HCT116 (cell line): ENCODE measurements at regions not wholly inside any gene's neighbourhood (a gene's known extent, or its start where the extent isn't known, plus 50 kb on each side); places are given as distances from the start of the nearest gene placed in this dataset.

Source experiments
- ATAC-seq: fragments of 200-7000 bp; cut with Tn5 transposase; 2 replicates; pipeline ENCODE4 v1.9.1; 2020; ENCODE audit warnings: mild to moderate bottlenecking, moderate library complexity
- BruUV-seq: library from RNA; stranded (reverse); fragments of 400-500 nt; replicated peaks from 2 replicates; lab custom pipeline; 2021; lab: Mats Ljungman, UMichigan
- CTCF ChIA-PET: fragments of 300-600 bp; sonication (Branson Sonifier 250); formaldehyde crosslinking; loops from one replicate; lab custom pipeline; 2021; ENCODE audit warnings: antibody characterized with exemption; lab: Charles Lee
- POLR2A ChIA-PET: fragments of 300-600, 350-600 bp; sonication (Branson Sonifier 250); formaldehyde crosslinking; loops from one replicate; lab custom pipeline; 2021; ENCODE audit warnings: antibody characterized with exemption; lab: Charles Lee
- RAD21 ChIA-PET, 2 experiments: fragments of 300-600 bp; sonication (Branson Sonifier 250); formaldehyde crosslinking; loops; one replicate each; lab custom pipeline; 2023; ENCODE audit warnings: low total read pairs in 2 of 2; ENCODE audit not compliant: uncharacterized antibody in 2 of 2, unreplicated experiment in 2 of 2, low non-redundant PET in 1 of 2; lab: Charles Lee
- DNase-seq: peaks from one replicate; pipeline ENCODE4 v3.0.0-alpha.2; 2010; ENCODE audit warnings: low read depth, low spot score
- H2AFZ ChIP-seq: fragments of 200-600 bp; shearing (Covaris generic), sonication (generic); 2 replicates; pipeline ENCODE4 v1.6.1; 2017; ENCODE audit warnings: low read depth, mixed run types, mixed read lengths, antibody characterized with exemption, low read length; ENCODE audit not compliant: poor library complexity, severe bottlenecking
- H3K27ac ChIP-seq: 2 replicates; pipeline ENCODE4 v1.5.1; 2012; ENCODE audit warnings: low read depth, low read length
- H3K27me3 ChIP-seq: fragments of 200-600 bp; sonication (generic); 2 replicates; pipeline ENCODE4 v1.6.1; 2016; ENCODE audit warnings: mixed run types, low read length, mixed read lengths; ENCODE audit not compliant: insufficient read depth
- H3K36me3 ChIP-seq, 2 experiments: fragments of 200-500 bp in 1 of 2; fragments of 200-600 bp in 1 of 2; sonication (Bioruptor generic) in 1 of 2; sonication (generic) in 1 of 2; 2 replicates each; pipeline versions ENCODE4 v1.5.1 to v1.6.1; 2014 to 2016; ENCODE audit warnings: low read length in 2 of 2, inconsistent platforms in 1 of 2, mixed read lengths in 1 of 2, mixed run types in 1 of 2; ENCODE audit not compliant: insufficient read depth in 2 of 2, control insufficient read depth in 1 of 2
- H3K4me1 ChIP-seq, 2 experiments: fragments of 200-600 bp in 1 of 2; sonication (generic) in 1 of 2; 2 replicates each; pipeline versions ENCODE4 v1.5.1 to v1.6.1; 2012 to 2017; ENCODE audit warnings: low read length in 2 of 2, inconsistent platforms in 1 of 2, mild to moderate bottlenecking in 1 of 2, mixed read lengths in 1 of 2, mixed run types in 1 of 2, moderate library complexity in 1 of 2; ENCODE audit not compliant: insufficient read depth in 2 of 2, control insufficient read depth in 1 of 2
- H3K4me2 ChIP-seq: fragments of 200-600 bp; sonication (generic); 2 replicates; pipeline ENCODE4 v1.6.1; 2017; ENCODE audit warnings: mixed run types, low read length, mixed read lengths
- H3K4me3 ChIP-seq, 2 experiments: fragments of 200-600 bp in 1 of 2; sonication (generic) in 1 of 2; replicated peaks in 1 of 2; 2 replicates each; pipeline ENCODE4 v1.5.1; 2011 to 2016; ENCODE audit warnings: low read length in 2 of 2, control low read depth in 1 of 2, low read depth in 1 of 2, mild to moderate bottlenecking in 1 of 2, mixed read lengths in 1 of 2, mixed run types in 1 of 2
- H3K79me2 ChIP-seq: fragments of 200-600 bp; sonication (generic); 2 replicates; pipeline ENCODE4 v1.6.1; 2017; ENCODE audit warnings: mild to moderate bottlenecking, mixed run types, low read length, moderate library complexity, mixed read lengths; ENCODE audit not compliant: insufficient read depth
- H3K9ac ChIP-seq: fragments of 200-600 bp; sonication (generic); 2 replicates; pipeline ENCODE4 v1.6.1; 2016; ENCODE audit warnings: low read length, mixed read lengths
- H3K9me2 ChIP-seq: fragments of 200-600 bp; sonication (generic), shearing (Covaris generic); 2 replicates; pipeline ENCODE4 v1.6.1; 2017; ENCODE audit warnings: mixed run types, mild to moderate bottlenecking, moderate library complexity; ENCODE audit not compliant: insufficient read depth
- H3K9me3 ChIP-seq, 2 experiments: fragments of 200-500 bp in 1 of 2; fragments of 200-600 bp in 1 of 2; sonication (Bioruptor generic) in 1 of 2; sonication (generic) in 1 of 2; 2 replicates each; pipeline ENCODE4 v1.6.1; 2014 to 2017; ENCODE audit warnings: low read length in 2 of 2, mixed read lengths in 2 of 2, inconsistent platforms in 1 of 2, low read depth in 1 of 2, mild to moderate bottlenecking in 1 of 2, mixed run types in 1 of 2, moderate library complexity in 1 of 2; ENCODE audit not compliant: control insufficient read depth in 1 of 2, insufficient read depth in 1 of 2
- H4K20me1 ChIP-seq: fragments of 200-600 bp; sonication (generic), shearing (Covaris generic); 2 replicates; pipeline ENCODE4 v1.6.1; 2017; ENCODE audit warnings: mixed run types, mild to moderate bottlenecking, moderate library complexity; ENCODE audit not compliant: insufficient read depth
- CBX3 ChIP-seq: IDR thresholded peaks from 2 replicates; pipeline ENCODE4 v1.6.1; 2012; ENCODE audit warnings: low read depth
- CEBPB ChIP-seq: IDR thresholded peaks from 2 replicates; pipeline ENCODE4 v1.6.1; 2012; ENCODE audit warnings: low read depth
- EZH2 ChIP-seq: fragments of 200-600 bp; sonication (generic); IDR thresholded peaks from 2 replicates; pipeline ENCODE4 v1.6.1; 2017; ENCODE audit warnings: antibody characterized with exemption, mixed run types
- EZH2phosphoT487 ChIP-seq: fragments of 200-600 bp; IDR thresholded peaks from 2 replicates; pipeline ENCODE4 v1.6.1; 2018; ENCODE audit warnings: antibody characterized with exemption, borderline replicate concordance
- FOSL1 ChIP-seq: IDR thresholded peaks from 2 replicates; pipeline ENCODE4 v1.6.1; 2012; ENCODE audit warnings: low read depth
- JUND ChIP-seq: IDR thresholded peaks from 2 replicates; pipeline ENCODE4 v1.6.1; 2012
- POLR2A ChIP-seq: IDR thresholded peaks from 2 replicates; pipeline ENCODE4 v1.7.0; 2011; ENCODE audit warnings: borderline replicate concordance; ENCODE audit not compliant: insufficient read depth, insufficient read length; ENCODE audit errors: extremely low read depth
- POLR2AphosphoS5 ChIP-seq: IDR thresholded peaks from 2 replicates; pipeline ENCODE4 v1.6.1; 2011; ENCODE audit warnings: mild to moderate bottlenecking, low read depth, low read length, moderate library complexity
- RAD21 ChIP-seq: IDR thresholded peaks from 2 replicates; pipeline ENCODE4 v1.6.1; 2012; ENCODE audit warnings: low read depth, mild to moderate bottlenecking
- SIN3A ChIP-seq: IDR thresholded peaks from 2 replicates; pipeline ENCODE4 v1.6.1; 2012; ENCODE audit warnings: low read depth
- SP1 ChIP-seq: IDR thresholded peaks from 2 replicates; pipeline ENCODE4 v1.6.1; 2012; ENCODE audit warnings: low read depth
- SRF ChIP-seq: IDR thresholded peaks from 2 replicates; pipeline ENCODE4 v1.6.1; 2012; ENCODE audit warnings: low read depth
- YY1 ChIP-seq: IDR thresholded peaks from 2 replicates; pipeline ENCODE4 v1.6.1; 2011; ENCODE audit warnings: low read length, low read depth, moderate library complexity, mild to moderate bottlenecking; ENCODE audit not compliant: insufficient replicate concordance; ENCODE audit errors: extremely low read depth
- ZFX ChIP-seq: fragments of 450-650 bp; IDR thresholded peaks from 2 replicates; pipeline ENCODE4 v1.6.1; 2017
- ZNF274 ChIP-seq: fragments of 200-500 bp; sonication (Bioruptor generic); IDR thresholded peaks from 2 replicates; pipeline ENCODE4 v1.6.1; 2014; ENCODE audit warnings: mild to moderate bottlenecking, low read depth, low read length, inconsistent platforms
- intact Hi-C: fragments of 100-400 bp; cut with micrococcal nuclease; formaldehyde crosslinking; loops from 2 replicates; pipeline ENCODE4 v1.10.0; 2022
- TF ChIP-seq, protein P1 (sequence below), 3 experiments: fragments of 200-600 bp in 1 of 3; sonication (generic) in 1 of 3; IDR thresholded peaks in 2 of 3; conservative IDR thresholded peaks in 1 of 3; 2 replicates each; pipeline ENCODE4 v1.5.1; 2012 to 2017; ENCODE audit warnings: low read depth in 2 of 3, low read length in 2 of 3, antibody characterized with exemption in 1 of 3, borderline replicate concordance in 1 of 3, control low read depth in 1 of 3, mild to moderate bottlenecking in 1 of 3, mixed read lengths in 1 of 3, mixed run types in 1 of 3, moderate library complexity in 1 of 3; ENCODE audit not compliant: insufficient read depth in 1 of 3
- TF ChIP-seq, protein P2 (sequence below): IDR thresholded peaks from 2 replicates; pipeline ENCODE4 v1.6.1; 2012
- TF ChIP-seq, protein P3 (sequence below): IDR thresholded peaks from 2 replicates; pipeline ENCODE4 v1.6.1; 2011; ENCODE audit warnings: mild to moderate bottlenecking, low read length, moderate library complexity; ENCODE audit not compliant: insufficient replicate concordance; ENCODE audit errors: extremely low read depth
- TF ChIP-seq, protein P4 (sequence below): IDR thresholded peaks from 2 replicates; pipeline ENCODE4 v1.6.1; 2012

DNA sequence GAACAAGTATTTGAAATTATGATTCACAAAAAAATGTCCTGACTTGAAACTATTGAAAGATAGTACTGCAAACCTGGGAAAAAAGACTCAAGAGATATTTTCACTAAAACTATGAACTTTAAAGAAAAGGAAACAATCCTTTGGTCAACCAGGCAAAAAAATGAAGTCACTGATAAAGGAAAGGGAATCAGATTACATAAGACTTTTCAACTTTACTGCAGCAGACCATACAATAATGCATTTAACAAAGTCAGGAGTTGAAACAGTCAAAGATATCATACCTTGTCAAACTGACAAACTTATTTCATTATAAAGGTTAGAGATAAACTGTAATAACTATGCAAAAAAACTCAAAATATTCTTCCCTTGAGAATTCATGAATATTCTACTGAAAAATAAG, 361.6 kb downstream of the DLEU7 start:
- H3K4me2 ChIP-seq: no peak overlapping the region
- no peaks in the 10 kb centered on the region for H3K27me3 ChIP-seq
- H3K79me2 ChIP-seq: no peaks in the 10 kb centered on the region
- RAD21 ChIA-PET: no interaction called here
- TF ChIP-seq, protein P1, sequence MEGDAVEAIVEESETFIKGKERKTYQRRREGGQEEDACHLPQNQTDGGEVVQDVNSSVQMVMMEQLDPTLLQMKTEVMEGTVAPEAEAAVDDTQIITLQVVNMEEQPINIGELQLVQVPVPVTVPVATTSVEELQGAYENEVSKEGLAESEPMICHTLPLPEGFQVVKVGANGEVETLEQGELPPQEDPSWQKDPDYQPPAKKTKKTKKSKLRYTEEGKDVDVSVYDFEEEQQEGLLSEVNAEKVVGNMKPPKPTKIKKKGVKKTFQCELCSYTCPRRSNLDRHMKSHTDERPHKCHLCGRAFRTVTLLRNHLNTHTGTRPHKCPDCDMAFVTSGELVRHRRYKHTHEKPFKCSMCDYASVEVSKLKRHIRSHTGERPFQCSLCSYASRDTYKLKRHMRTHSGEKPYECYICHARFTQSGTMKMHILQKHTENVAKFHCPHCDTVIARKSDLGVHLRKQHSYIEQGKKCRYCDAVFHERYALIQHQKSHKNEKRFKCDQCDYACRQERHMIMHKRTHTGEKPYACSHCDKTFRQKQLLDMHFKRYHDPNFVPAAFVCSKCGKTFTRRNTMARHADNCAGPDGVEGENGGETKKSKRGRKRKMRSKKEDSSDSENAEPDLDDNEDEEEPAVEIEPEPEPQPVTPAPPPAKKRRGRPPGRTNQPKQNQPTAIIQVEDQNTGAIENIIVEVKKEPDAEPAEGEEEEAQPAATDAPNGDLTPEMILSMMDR (IDR thresholded peaks at IDR 0.05 in 2 of 3, conservative IDR thresholded peaks at IDR 0.05 in 1 of 3; ENCODE audit: borderline replicate concordance in 1 of 3, insufficient read depth in 1 of 3, low read depth in 2 of 3, low read length in 2 of 3): no peak
- TF ChIP-seq SRF: no peak
- no peak for TF ChIP-seq EZH2phosphoT487
- no peak for TF ChIP-seq ZNF274
- TF ChIP-seq, protein P2, sequence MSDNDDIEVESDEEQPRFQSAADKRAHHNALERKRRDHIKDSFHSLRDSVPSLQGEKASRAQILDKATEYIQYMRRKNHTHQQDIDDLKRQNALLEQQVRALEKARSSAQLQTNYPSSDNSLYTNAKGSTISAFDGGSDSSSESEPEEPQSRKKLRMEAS: no peak
- no peak for TF ChIP-seq FOSL1
- H3K36me3 ChIP-seq: no peaks in the 10 kb centered on the region
- CTCF ChIA-PET: no interaction called here
- intact Hi-C loops: no loop called here
- H2AFZ ChIP-seq: no peak overlapping the region
- no peak overlapping the region for H3K9ac ChIP-seq
- no peaks in the 10 kb centered on the region for H3K9me2 ChIP-seq
- BruUV-seq: no TSS peak
- DNase-seq (no peak), ATAC-seq (no peak)
- no peak overlapping the region for H3K27ac ChIP-seq
- POLR2A ChIA-PET: no interaction called here
- no peaks in the 10 kb centered on the region for H3K9me3 ChIP-seq
- no peaks in the 10 kb centered on the region for H4K20me1 ChIP-seq
- H3K4me3 ChIP-seq: no peak overlapping the region
- no peaks in the 10 kb centered on the region for H3K4me1 ChIP-seq

DNA sequence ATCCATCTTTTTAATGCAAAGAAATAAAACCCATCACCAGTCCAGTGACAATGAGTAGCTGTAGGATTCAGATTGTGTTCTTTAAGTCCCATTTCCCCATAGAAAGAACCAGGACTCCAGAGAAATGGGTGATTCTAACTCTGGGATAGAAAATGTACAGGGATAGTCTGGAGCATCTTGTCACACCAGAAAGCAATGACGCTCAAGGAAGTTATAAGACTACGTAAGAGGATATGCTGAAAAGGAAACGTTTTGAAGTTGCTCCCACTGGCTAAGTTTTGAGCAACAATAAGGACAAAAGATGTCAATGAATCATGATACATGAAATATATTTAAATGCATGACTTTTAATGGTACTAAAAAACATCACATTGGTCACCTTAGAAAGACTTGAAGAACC, 360.1 kb downstream of the DLEU7 start:
- Histone ChIP-seq H4K20me1 (no peaks in the 10 kb centered on the region), H3K79me2 (no peaks in the 10 kb centered on the region), H3K4me3 (no peak overlapping the region), H3K27ac (no peak overlapping the region), H3K4me2 (no peak overlapping the region), H3K4me1 (no peaks in the 10 kb centered on the region), H3K27me3 (no peaks in the 10 kb centered on the region), H3K9me3 (no peaks in the 10 kb centered on the region), H3K9me2 (no peaks in the 10 kb centered on the region), H3K36me3 (no peaks in the 10 kb centered on the region), H3K9ac (no peak overlapping the region), H2AFZ (no peak overlapping the region)
- ChIA-PET CTCF (no interaction called here), RAD21 (no interaction called here), POLR2A (no interaction called here)
- no peak for ATAC-seq
- DNase-seq: no peak
- intact Hi-C loops: no loop called here
- TF ChIP-seq, protein P3, sequence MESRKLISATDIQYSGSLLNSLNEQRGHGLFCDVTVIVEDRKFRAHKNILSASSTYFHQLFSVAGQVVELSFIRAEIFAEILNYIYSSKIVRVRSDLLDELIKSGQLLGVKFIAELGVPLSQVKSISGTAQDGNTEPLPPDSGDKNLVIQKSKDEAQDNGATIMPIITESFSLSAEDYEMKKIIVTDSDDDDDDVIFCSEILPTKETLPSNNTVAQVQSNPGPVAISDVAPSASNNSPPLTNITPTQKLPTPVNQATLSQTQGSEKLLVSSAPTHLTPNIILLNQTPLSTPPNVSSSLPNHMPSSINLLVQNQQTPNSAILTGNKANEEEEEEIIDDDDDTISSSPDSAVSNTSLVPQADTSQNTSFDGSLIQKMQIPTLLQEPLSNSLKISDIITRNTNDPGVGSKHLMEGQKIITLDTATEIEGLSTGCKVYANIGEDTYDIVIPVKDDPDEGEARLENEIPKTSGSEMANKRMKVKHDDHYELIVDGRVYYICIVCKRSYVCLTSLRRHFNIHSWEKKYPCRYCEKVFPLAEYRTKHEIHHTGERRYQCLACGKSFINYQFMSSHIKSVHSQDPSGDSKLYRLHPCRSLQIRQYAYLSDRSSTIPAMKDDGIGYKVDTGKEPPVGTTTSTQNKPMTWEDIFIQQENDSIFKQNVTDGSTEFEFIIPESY: no peak
- TF ChIP-seq SIN3A (no peak), RAD21 (no peak), EZH2phosphoT487 (no peak), CBX3 (no peak), JUND (no peak), POLR2AphosphoS5 (no peak), ZNF274 (no peak), ZFX (no peak), YY1 (no peak), POLR2A (no peak), EZH2 (no peak), CEBPB (no peak), SP1 (no peak), SRF (no peak)
- TF ChIP-seq, protein P4, sequence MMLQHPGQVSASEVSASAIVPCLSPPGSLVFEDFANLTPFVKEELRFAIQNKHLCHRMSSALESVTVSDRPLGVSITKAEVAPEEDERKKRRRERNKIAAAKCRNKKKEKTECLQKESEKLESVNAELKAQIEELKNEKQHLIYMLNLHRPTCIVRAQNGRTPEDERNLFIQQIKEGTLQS: no peak
- BruUV-seq: no TSS peak
